Stimulated activated CD4-positive, alpha-beta T cell treated with anti-CD3 and anti-CD28 coated beads, Interleukin-4, amount 100 ng/mL, for 1 hour (primary cell): ENCODE measurements at regions not wholly inside any gene's neighbourhood (a gene's known extent, or its start where the extent isn't known, plus 50 kb on each side); places are given as distances from the start of the nearest gene placed in this dataset.
"Not testable (repeated sequence)": the region's sequence is repeated elsewhere in the genome, so short reads cannot be mapped to it uniquely, and the experiment has no call there.

Experiments used
- DNase-seq: peaks from one replicate; pipeline ENCODE4 v3.0.0-alpha.2; 2020

DNA sequence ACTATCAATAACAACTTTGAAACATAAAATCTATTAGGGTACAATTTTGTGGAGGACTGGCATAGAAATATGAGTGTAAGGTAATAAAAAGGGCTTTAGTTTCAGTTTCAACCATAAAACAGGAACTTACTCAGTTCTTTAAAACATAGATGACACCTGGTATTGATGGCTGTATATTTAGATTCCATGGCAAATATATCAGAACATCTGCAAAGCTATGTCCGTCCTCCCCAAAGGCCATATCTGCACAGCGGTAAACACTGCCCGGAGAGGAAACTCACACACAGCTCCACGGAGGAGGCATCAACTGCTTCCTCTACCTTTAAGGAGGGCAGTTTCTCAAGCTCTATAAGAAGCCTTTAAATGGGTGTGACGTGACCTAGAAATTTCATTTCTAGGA, 993.3 kb downstream of the BRD1 start:
- DNase-seq: no peak

DNA sequence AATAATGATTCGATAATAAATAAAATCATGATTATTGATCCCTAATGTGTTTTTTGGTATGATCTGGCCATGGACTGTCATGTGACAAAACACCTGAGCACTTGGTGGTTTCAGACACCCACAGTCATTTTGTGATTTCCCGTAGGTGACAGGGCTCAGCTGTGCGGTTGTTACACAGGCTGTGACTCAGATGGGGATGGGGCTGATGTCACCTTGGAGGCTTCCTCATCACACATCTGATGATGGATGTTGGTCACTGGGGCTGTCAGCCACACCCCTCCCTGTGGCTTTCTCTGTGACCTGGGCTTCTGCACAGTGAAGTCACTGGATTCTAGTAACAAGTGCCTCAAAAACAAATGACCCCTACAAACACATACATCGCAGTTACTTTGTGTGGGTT, 995.1 kb downstream of the BRD1 start:
- DNase-seq: no peak

DNA sequence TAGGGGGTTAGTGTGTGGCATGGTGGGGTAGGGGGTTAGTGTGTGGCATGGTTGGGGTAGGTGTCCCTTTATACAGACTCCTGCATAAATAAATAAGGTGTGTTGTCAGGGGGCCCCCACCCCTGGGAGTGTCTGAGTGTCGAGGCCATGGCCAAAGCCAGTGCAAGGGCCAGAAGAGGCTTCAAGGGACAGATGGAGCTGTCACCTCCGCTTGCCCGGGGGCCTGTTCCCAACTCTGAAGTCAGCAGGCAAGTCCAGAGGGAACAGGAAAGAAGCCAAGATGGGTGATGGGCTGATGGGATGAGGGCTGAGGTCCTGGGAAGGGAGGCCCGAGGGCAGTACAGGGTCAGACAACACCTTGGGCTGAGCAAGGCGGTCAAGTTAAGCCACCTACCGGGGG, 997.8 kb downstream of the BRD1 start:
- DNase-seq: no peak

DNA sequence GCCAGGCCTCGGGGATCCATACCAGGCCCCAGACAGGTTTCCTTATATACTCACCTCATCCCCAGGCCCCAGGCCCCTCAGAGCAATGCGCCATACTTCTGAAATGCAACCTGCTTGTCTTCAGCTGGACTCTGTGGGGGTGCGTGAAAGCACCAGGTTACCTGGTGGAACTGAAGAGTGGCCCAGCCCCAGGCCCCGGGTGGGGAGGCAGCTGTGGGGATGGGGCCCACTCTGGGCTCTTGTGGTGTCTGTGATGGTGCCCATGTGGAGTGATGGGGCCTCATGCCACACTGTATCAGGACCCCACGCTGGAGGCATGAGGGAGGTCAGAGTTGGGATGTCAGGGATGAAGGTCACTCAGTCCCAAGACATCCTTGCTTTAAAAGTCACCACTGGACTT, 999.0 kb downstream of the BRD1 start:
- no peak for DNase-seq

DNA sequence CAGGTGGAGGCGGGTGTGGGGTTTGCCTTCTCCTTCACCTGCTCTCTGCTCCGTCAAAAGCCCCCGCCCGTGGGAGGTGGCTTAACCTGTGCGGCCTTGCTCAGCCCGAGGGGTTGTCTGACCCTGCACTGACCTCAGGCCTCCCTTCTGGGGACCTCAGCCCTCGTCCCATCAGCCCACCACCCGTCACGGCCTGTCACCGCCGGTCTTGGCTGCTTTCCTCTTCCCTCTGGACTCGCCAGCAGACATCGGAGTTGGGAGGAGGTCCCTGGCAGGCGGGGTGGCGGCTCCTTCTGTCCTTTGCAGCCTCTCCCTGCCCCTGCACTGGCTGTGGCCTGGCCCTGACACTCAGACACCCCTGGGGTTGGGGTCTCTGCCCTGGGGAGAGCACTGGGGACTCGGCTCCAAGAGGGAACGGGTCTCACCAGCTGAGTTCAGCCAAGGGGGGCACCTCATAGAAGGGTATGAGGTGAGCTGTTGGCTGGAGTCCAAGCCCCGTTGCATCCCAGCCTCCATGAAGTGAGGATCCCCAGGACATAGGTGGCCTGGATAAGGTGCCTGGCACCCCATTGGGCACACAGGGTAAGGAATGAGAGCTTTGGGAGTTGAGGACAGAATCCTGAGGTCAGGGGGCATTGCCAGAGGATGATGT, 999.6 kb downstream of the BRD1 start:
- no peak for DNase-seq

DNA sequence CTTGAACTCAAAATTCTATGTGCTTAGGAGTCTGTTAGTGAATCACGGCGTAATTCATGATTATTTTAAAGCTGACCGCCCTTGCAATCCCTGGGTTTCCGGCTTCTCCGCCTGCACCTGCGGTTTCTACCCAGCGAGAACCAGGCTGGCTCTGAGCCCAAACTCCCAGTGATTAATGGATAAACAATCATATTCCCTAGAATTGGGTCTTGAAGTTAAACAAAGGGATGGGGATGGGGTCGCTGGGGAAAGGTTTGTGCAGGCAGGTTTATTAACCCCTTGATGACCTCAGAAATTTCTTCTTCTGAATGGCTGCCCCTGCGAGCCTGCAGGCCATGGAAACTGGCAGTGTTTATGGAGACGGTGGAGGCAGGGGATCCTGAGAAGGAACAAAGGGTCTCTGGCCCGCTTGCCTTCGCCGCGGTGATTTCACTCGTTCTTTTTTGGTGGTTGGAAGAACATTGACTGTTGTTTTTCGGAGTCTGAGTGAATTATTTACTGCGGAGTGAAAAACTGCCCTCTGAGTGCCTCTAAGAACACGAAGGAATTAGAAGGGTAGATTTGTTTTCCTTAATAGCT, 1000.3 kb downstream of the BRD1 start:
- no peak for DNase-seq

DNA sequence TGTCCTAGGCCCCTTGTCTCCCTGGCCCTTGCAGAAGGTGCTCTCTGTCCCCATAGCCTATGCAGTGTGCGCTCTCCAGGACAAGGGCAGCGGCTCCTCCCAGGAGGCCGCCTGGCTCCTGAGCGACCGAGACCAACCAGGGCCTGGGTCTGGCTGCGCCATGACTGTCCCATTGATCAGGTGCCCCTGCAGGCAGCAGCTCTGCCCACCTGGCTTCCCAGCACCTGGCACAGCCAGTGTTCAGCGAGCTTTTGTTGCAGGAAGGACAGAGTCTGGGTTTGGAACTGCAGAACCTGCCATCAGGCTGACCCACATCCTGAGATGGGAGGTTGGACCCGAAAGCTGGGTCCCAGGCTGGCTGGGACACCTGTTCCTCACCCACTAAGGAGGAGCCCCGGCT, 1001.1 kb downstream of the BRD1 start:
- no peak for DNase-seq

DNA sequence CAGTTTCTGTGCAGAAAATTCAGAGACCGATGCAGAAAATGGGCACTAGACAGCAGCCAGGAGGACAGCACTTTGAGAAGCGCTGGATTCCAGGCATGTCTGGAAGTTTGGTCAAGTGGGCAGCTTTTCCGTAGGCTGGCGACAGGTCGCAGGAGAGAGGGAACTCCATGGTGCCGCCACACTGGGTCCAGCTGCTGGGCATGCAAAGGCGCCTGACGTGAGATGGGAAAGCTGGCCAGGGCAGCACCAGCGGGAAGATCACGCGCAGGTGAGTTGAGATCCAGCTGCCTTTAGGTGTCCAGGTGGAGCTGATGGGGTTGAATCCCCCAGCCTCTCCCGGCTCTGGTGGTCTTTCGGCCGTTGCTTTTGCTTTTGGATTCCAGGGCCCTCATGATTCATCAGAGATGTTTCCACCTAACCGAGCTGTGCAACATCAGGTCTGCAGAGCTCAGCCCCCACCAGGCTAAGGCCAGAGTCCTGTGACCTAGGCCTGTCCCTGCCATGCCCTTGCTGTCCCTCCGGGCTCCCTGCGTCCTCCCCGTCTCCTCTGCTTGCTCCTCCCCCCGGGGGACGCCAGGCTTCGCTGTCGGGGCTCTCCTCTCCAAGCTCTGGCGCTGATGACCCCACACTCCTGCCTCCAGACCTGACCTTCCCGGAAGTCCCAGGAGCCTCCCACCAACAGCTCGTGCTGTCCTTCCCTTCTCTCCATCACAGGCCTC, 1001.7 kb downstream of the BRD1 start:
- no peak for DNase-seq

DNA sequence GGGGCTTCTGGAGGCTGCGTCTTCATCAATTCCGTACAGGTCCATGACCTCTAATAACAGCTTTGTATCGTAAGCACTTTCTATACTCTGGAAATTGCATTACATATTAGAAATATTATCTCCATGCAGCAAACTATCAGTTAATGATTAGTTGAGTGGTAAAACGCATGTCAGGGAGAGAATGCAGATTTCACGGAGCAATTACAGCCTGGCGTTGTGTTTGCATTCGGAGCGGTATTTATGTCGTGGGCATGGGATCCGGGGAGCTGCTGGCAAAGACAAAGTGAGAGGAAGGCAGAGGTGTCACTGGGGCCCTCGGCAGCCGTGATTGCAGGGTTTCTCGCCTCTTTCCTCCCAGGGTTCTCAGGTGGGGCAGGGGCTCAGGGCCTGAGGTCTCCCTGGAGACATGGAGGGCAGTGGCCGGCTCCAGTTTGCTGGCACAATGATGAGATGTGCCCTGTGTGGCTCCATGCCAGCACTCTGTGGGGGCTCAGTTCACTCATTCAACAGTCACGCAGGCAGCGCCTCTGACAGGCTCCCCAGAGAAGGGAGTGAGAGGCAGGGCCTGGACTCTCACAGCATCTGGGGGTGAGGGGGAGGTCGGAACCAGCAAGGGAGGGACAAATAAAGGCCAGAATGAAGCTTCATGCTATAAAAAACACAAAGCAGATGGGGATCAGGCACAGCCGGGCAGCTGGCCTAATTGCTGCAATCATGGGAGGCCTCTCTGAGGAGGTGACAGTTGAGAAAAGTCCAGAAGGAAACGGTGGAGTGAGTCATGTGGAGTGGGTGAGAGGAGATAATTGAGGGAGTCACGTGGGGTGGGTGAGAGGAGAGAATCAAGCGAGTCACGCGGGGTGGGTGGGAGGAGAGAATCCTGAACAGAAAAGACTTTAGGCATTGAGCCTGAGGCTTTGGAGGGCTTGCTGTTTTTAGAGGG, 1002.7 kb downstream of the BRD1 start:
- peak; percentile 8 for DNase-seq

DNA sequence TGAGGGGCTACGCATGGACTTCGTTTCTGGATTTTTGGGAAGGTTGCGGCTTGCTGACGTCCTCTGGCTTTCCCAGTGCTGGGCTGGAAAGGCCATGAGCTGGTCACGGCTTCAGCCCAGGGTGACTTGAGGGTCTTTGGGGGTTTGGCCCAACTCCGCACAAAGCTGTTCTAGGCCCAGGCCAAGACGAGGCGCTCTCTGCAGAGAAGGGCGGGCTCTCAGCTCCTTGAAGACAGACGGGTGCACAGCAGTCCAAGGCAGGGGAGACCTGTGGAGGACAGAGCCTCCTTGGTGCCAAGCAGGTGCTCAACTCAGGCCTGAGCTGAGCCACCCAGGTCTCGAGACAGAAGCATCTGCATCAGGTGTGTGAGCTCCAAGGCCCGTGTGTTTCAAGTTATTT, 1003.7 kb downstream of the BRD1 start:
- DNase-seq: no peak

DNA sequence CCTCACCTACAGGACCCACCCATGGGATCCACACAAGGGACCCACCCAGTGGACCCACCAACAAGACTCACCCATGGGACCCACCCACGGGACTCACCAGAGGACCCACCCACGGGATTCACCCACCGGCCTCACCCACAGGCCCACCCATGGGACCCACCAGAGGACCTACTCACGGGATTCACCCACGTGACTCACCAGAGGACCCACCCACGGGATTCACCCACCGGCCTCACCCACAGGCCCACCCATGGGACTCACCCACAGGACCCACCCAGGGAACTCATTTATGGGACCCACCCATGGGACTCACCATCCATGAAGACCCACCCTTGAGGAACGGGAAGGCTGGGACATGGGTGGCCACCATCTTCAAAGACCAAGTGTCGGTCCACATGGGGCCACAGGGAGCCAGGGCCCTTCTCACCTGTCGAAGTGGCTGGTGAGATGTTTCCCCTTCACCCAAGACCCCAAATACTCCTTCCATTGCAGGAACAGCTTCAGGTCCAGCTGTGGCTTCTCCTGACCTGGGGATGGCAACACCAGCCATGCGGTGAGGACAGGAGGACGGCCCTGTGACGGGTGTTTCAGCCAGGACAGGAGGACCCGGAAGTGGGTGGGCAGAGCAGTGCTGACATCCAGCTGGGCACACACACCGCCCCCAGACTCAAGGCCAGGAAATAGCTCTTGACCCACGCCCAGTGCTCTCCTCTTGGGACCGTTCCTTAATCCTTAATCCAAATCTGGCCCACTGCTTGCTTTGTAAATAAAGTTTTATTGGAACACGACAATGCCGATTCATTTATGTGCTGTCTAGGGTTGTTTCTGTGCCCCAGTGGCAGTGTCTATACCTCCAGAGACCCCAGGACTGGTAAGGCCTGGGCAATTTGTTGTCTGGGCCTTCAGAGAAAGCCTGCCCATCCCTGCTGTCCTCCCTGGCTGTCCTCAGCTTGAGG, 1005.1 kb downstream of the BRD1 start:
- no peak for DNase-seq

DNA sequence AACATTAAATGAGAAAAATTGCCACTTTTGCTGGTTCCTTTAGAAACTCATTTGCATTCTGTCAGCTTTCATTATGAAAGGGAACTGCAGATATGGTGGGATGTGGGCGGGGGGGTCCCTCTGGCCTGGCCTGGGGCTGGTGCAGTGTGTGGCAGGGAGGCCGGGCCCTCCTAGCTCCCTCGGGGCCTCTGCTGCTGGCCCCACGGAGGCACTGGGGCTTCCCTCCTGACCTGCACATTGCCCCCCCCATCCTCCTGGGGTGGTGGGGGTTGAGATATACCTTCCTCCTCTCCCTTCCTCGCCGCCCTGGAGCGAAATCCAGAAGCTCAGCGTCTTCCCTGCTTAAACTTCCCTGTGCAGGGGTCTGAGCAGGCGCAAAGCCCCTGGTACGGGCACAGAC, 1005.9 kb downstream of the BRD1 start:
- no peak for DNase-seq

DNA sequence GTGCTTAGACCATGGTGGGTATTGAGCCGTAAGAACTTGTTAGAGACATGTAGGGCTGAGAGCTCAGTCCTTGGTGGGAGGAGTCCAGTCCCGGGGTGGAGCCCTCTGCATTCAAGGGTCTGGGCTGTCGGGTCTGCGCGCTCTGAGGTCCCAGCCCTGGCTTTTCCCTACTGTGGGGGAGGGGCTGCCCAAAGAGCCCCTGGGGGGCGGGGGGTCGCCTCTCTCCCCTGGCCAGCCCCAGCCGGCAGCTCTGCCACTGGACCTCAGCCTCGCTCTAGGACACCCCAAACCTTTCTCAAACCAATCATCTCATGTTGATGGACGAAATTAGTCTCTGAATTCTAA, 1006.4 kb downstream of the BRD1 start:
- no peak for DNase-seq

DNA sequence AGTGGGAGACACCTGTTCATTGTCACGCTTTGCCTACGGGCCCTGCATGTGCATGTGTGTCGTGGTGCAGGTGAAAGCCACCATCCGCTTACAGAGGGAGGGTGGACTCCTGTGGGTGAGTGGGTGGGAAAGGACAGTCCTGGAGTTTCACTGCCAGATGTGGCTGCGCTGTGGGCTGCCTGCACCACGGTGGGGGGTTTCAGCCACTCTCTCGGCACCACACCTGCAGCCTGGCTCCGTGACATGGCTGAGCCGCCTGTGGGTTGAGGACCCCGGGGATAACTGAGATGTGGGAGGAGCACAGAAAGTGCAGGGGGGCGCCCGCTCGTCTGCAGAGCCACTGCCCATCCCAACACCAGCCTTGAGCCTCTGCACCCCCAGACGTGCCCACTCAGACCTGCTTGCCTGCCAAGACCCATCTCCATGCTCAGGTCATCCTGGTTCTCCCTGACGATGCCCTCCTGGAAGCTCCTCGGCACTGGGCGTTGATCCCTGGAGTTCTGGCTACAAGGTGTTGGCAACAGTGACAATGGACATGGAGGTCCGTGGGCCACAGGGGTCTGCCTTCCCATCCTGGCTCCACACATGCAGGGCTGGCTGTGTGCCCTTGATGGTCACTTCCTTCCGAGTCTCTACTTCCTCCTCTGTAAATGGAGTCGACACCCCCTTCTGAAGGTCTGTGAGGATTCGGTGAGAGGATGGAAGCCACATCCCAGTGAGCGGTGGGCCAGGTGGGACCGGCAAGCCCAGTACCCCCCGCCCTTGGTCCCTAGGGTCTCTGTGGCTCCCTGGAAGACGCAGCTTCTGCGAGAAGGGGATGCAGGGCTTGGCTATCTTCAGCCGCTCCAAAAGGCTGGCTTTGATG, 1007.0 kb downstream of the BRD1 start:
- no peak for DNase-seq

DNA sequence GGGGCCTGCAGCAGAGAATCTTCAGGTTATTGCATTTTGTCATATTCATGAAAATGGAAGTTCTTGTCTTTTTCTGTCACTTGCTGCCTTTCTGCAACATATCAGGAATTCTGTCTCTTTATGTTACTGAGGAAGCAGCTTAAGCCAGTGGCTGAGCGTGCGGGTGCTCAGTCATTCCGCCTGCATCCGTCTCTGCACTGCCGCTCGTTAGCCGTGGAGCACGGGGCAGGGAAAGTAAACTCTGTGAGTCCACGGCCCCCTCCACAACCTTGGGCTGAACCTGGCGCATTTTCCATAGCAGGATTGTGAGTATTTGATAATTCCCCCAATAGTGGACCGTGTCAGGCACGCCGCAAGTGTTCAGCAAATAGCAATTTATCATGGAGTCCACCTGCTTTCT, 1007.7 kb downstream of the BRD1 start:
- DNase-seq: no peak

DNA sequence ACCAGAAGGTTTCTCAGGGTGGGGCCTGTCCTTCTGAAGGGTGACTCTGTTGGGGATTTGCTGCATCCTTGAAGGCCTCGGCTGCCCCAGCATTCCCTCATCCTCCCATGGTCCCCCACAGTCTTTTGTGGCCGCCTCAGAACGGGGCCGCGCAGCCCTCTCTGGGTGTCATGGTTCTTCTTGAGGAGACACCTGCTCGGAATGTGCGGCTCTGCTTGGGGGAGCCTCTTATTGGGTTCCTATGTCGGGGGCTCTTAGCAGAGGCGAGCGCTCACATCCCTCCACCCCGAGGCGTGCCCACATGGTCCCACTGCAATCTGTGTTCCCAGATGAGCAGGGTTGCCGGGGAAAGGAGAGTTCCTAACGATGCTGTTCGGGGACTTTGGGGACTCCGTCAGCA, 1008.4 kb downstream of the BRD1 start:
- no peak for DNase-seq

DNA sequence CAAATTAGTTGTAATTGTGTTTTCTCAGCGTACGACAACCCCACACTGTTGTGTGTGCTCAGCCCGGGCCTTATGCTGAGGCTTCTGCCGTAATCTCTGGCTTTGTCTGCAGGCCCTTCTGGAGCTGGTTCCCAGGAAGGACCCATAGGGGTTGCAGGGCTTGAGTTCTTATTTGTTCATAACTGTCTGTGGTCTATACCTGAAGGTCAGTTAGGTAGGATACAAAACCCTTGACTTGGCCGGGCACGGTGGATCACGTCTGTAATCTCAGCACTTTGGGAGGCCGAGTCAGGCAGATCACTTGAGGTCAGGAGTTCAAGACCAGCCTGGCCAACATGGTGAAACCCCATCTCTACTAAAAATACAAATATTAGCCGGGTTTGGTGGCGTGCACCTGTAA, 1010.2 kb downstream of the BRD1 start:
- not testable (repeated sequence) for DNase-seq

DNA sequence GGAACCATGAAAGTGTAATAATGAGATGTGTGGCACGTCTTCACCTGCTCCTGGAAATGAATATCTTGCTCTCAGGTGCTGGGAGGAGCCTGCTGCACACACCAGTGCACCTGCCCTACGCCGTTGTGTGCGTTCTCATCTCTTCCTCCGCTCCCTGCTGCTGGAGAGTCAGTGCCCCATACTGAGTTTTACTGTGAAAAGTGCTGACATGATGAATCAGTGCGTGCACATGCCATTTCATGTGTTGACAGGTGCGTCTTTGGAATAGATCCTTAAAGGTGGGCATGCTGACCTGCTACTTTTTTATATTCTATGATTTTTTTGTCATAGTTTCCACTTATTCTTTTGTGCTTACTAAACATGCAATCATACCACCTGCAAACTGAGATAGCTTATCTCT, 1015.8 kb downstream of the BRD1 start:
- DNase-seq: no peak

DNA sequence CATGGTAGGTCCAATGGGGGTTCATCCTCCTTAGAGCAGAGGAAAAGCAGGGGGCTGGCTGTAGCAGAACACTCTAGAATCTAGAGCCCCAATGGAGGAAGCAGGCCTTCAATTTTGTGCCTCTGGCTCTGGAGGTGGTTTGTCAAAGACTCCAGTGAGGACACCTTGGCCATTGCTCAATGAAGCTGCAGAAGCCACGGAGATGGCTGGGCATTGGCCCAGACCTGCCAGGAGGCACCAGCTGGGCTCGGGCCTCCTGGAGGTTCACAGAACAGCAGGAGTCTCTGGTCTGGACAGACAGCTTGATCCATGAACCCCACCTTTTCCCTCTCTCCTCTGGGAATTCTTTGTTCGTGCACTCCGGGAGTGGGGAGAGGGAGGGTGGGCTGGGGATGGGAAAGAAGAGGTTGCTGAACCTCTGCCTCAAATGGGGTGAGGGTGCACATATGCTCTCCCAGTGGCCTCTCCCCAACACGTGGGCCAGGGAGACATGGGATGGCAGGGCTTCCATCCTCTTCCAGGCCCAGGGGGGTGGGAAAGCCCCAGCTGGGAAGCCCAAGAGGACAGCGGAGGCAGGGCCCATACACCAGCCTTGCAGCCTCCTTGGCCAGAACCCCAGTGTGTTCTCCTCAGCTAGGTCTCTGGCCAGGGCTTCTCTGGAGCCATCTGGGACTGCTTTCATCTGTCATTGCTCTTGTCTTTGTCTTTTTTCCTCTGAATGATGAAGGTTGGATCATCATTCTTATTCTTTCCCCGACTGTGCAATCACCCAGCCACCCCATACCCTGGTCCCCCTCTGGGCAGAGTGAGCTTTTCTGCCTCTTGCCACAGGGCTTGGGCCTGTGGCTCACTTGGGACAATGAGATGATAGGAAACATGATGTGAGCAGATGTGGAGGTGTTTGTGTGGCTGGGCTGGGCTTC, 1019.4 kb downstream of the BRD1 start:
- no peak for DNase-seq

DNA sequence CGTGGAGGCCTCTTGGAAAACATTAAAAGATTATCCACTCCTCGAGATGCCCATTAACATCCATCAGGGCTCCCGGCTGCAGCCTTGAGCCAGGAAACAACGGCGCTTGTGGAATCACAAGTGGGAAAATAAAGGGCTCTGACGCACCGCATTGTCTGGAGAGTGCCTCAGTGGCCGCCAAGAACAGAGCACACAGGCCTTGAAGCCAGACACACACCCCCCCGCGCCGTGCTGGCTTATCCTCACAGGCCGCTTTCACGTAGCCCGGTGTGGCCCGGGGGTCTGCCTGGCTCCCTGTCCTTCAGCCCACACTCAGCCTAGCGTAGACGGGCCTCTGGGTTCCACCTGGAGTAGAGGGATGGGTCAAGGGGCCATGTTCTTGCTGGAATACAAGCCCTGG, 1020.5 kb downstream of the BRD1 start:
- no peak for DNase-seq
